OCI-LY7 (cell line): ENCODE measurements at regions not wholly inside any gene's neighbourhood (a gene's known extent, or its start where the extent isn't known, plus 50 kb on each side); places are given as distances from the start of the nearest gene placed in this dataset.
"Not testable (repeated sequence)": the region's sequence is repeated elsewhere in the genome, so short reads cannot be mapped to it uniquely, and the experiment has no call there.

ENCODE experiments used
- BruUV-seq: library from RNA; stranded (reverse); fragments of 400-500 nt; replicated peaks from 2 replicates; lab custom pipeline; 2021; lab: Mats Ljungman, UMichigan
- CTCF ChIA-PET: fragments of 300-600 bp; sonication (Branson Sonifier 250); formaldehyde crosslinking; loops from one replicate; lab custom pipeline; 2022; ENCODE audit warnings: antibody characterized with exemption; ENCODE audit not compliant: unreplicated experiment; lab: Charles Lee
- POLR2A ChIA-PET: fragments of 300-600 bp; sonication (Branson Sonifier 250); formaldehyde crosslinking; loops from one replicate; lab custom pipeline; 2022; ENCODE audit warnings: antibody characterized with exemption; lab: Charles Lee
- DNase-seq: peaks from one replicate; pipeline ENCODE4 v3.0.0-alpha.2; 2015; ENCODE audit warnings: low spot score
- H2AFZ ChIP-seq: fragments of 200-600 bp; sonication (generic), shearing (Covaris generic); 2 replicates; pipeline ENCODE4 v1.6.1; 2014; ENCODE audit warnings: mild to moderate bottlenecking, antibody characterized with exemption, low read length, moderate library complexity
- H3K27ac ChIP-seq: fragments of 200-600 bp; sonication (generic); 2 replicates; pipeline ENCODE4 v1.5.1; 2014; ENCODE audit warnings: mixed run types, low read depth, mild to moderate bottlenecking, moderate library complexity, low read length, inconsistent platforms; ENCODE audit not compliant: poor library complexity, severe bottlenecking
- H3K36me3 ChIP-seq: fragments of 200-600 bp; sonication (generic); 2 replicates; pipeline ENCODE4 v1.6.1; 2014; ENCODE audit warnings: mild to moderate bottlenecking, antibody characterized with exemption, low read length, moderate library complexity, mixed read lengths; ENCODE audit not compliant: insufficient read depth
- H3K4me1 ChIP-seq: fragments of 200-600 bp; sonication (generic); 2 replicates; pipeline ENCODE4 v1.5.1; 2014; ENCODE audit warnings: mild to moderate bottlenecking, low read length; ENCODE audit not compliant: insufficient read depth, poor library complexity, severe bottlenecking
- H3K4me2 ChIP-seq: fragments of 200-600 bp; sonication (generic); 2 replicates; pipeline ENCODE4 v1.6.1; 2014; ENCODE audit warnings: mild to moderate bottlenecking, low read length
- H3K4me3 ChIP-seq: fragments of 200-600 bp; sonication (generic); 2 replicates; pipeline ENCODE4 v1.5.1; 2014; ENCODE audit warnings: mild to moderate bottlenecking, low read depth, low read length; ENCODE audit not compliant: poor library complexity, severe bottlenecking
- H3K79me2 ChIP-seq: fragments of 200-600 bp; sonication (generic); 2 replicates; pipeline ENCODE4 v1.6.1; 2016; ENCODE audit warnings: low read depth, mild to moderate bottlenecking, low read length, moderate library complexity, mixed read lengths; ENCODE audit not compliant: insufficient read depth
- H3K9me2 ChIP-seq: fragments of 200-600 bp; sonication (generic); 2 replicates; pipeline ENCODE4 v1.6.1; 2016; ENCODE audit warnings: mild to moderate bottlenecking, low read length, mixed read lengths; ENCODE audit not compliant: insufficient read depth
- H3K9me3 ChIP-seq: fragments of 200-600 bp; sonication (generic); 2 replicates; pipeline ENCODE4 v1.6.1; 2014; ENCODE audit warnings: mild to moderate bottlenecking, mixed run types, low read length, mixed read lengths
- H4K20me1 ChIP-seq: fragments of 200-600 bp; sonication (generic); 2 replicates; pipeline ENCODE4 v1.6.1; 2014; ENCODE audit warnings: mild to moderate bottlenecking, antibody characterized with exemption, low read length, moderate library complexity, mixed read lengths; ENCODE audit not compliant: insufficient read depth
- EZH2phosphoT487 ChIP-seq: fragments of 200-600 bp; sonication (generic); IDR thresholded peaks from 2 replicates; pipeline ENCODE4 v1.6.1; 2018; ENCODE audit warnings: low read depth, borderline replicate concordance, mild to moderate bottlenecking, mixed run types, antibody characterized with exemption, low read length, moderate library complexity, mixed read lengths
- intact Hi-C: fragments of 100-400 bp; cut with micrococcal nuclease; formaldehyde crosslinking; loops from one replicate; pipeline ENCODE4 v1.10.0; 2022; ENCODE audit not compliant: unreplicated experiment
- TF ChIP-seq, protein P1 (sequence below): fragments of 200-600 bp; sonication (generic); conservative IDR thresholded peaks from 2 replicates; pipeline ENCODE4 v1.5.1; 2014; ENCODE audit warnings: mild to moderate bottlenecking, antibody characterized with exemption, low read length, moderate library complexity, mixed read lengths

DNA sequence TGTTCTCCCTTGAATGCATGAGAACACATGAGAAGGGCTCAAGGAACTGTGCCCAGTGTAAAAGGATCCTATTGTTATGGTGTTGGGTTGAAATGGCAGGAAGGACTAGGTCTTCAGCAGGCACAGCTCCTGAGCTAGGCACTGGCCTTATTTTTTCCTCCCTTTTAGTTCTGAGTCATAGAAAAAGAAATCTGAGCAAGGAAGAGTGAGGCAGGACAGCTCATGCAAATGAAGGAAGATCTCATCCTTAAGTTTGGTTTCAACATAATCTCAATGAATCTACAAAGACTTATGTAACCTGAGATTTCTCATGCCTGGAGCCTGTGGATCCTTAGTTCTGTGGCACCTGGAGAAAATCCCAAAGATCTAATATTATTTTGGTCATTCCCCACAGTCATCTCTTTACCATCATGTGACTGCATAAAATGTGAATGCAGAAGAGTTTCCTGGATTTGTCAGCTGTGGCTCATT lies 188.6 kb upstream of the TBL1XR1 start:
- H3K27ac ChIP-seq = no peak overlapping the region
- no peak for DNase-seq
- H3K4me1 ChIP-seq = no peaks in the 10 kb centered on the region
- no TSS peak for BruUV-seq
- H3K79me2 ChIP-seq = no peaks in the 10 kb centered on the region
- no peak overlapping the region for H3K4me2 ChIP-seq
- no peak overlapping the region for H2AFZ ChIP-seq
- CTCF ChIA-PET = no interaction called here
- H3K9me2 ChIP-seq = no peaks in the 10 kb centered on the region
- no peaks in the 10 kb centered on the region for H4K20me1 ChIP-seq
- peaks cover 3% of the 10 kb centered on the region; the same call in 1 of the 2 replicates for H3K9me3 ChIP-seq
- H3K36me3 ChIP-seq = no peaks in the 10 kb centered on the region
- intact Hi-C loops = no loop called here
- no peak for TF ChIP-seq EZH2phosphoT487
- TF ChIP-seq, protein P1, sequence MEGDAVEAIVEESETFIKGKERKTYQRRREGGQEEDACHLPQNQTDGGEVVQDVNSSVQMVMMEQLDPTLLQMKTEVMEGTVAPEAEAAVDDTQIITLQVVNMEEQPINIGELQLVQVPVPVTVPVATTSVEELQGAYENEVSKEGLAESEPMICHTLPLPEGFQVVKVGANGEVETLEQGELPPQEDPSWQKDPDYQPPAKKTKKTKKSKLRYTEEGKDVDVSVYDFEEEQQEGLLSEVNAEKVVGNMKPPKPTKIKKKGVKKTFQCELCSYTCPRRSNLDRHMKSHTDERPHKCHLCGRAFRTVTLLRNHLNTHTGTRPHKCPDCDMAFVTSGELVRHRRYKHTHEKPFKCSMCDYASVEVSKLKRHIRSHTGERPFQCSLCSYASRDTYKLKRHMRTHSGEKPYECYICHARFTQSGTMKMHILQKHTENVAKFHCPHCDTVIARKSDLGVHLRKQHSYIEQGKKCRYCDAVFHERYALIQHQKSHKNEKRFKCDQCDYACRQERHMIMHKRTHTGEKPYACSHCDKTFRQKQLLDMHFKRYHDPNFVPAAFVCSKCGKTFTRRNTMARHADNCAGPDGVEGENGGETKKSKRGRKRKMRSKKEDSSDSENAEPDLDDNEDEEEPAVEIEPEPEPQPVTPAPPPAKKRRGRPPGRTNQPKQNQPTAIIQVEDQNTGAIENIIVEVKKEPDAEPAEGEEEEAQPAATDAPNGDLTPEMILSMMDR = no peak
- POLR2A ChIA-PET = interaction anchor here (1.1 to 1.3 kb wide), 2 partner anchors 11 to 131 kb away, joined by 3 to 4 read pairs; no protein-coding TSS in a partner anchor
- no peak overlapping the region for H3K4me3 ChIP-seq

GRCh38 chr3:177388209-177388608 lies 190.9 kb upstream of the TBL1XR1 start:
- no peak for DNase-seq
- intact Hi-C loops = no loop called here
- ChIA-PET CTCF (no interaction called here), POLR2A (interaction anchor here (0.5 to 1.2 kb wide), 8 partner anchors 8 to 1638 kb away, joined by 3 to 6 read pairs (median 4); no protein-coding TSS in a partner anchor)
- Histone ChIP-seq H3K9me3 (no peaks in the 10 kb centered on the region), H3K27ac (no peak overlapping the region), H4K20me1 (no peaks in the 10 kb centered on the region), H3K4me1 (no peaks in the 10 kb centered on the region), H3K36me3 (no peaks in the 10 kb centered on the region), H3K4me3 (no peak overlapping the region), H3K79me2 (no peaks in the 10 kb centered on the region), H2AFZ (no peak overlapping the region), H3K4me2 (no peak overlapping the region), H3K9me2 (no peaks in the 10 kb centered on the region)
- TF ChIP-seq EZH2phosphoT487 = no peak
- TF ChIP-seq, protein P1 = no peak
- BruUV-seq = no TSS peak

GRCh38 chr3:177394231-177395024 lies 197.1 kb upstream of the TBL1XR1 start:
- H3K36me3 ChIP-seq, DNase-seq, H3K27ac ChIP-seq, H3K4me3 ChIP-seq, H3K4me2 ChIP-seq, H3K9me3 ChIP-seq, CTCF ChIA-PET, H3K79me2 ChIP-seq, H2AFZ ChIP-seq, H3K4me1 ChIP-seq, H3K9me2 ChIP-seq, intact Hi-C loops, H4K20me1 ChIP-seq, BruUV-seq: not testable (repeated sequence)
- POLR2A ChIA-PET = interaction anchor here (0.6 to 0.7 kb wide), 2 partner anchors 120 to 460 kb away, joined by 4 to 5 read pairs; no protein-coding TSS in a partner anchor
